ENCODE measurements at regions not wholly inside any gene's neighbourhood (a gene's known extent, or its start where the extent isn't known, plus 50 kb on each side); places are given as distances from the start of the nearest gene placed in this dataset.

GRCh38 chr1:193730017-193730416 is 543.6 kb upstream of the B3GALT2 start:
- Histone ChIP-seq H3K27me3 (ENCODE audit: control insufficient read depth, low read length) (no peaks in the 10 kb centered on the region), H3K4me2 (ENCODE audit: low read length) (no peak overlapping the region), H3K36me3 (ENCODE audit: control insufficient read depth, low read length) (no peaks in the 10 kb centered on the region), H3K79me2 (ENCODE audit: control insufficient read depth, low read length) (no peaks in the 10 kb centered on the region), H4K20me1 (ENCODE audit: control insufficient read depth, insufficient read depth, low read depth, low read length) (no peaks in the 10 kb centered on the region), H3F3A (ENCODE audit: control insufficient read depth, insufficient read depth) (no peaks in the 10 kb centered on the region), H3K9me2 (replicated peaks; ENCODE audit: control insufficient read depth, low read length) (no peaks in the 10 kb centered on the region), H3K27ac (ENCODE audit: low read depth, low read length) (no peak overlapping the region), H3K4me1 (ENCODE audit: control insufficient read depth, low read length) (no peaks in the 10 kb centered on the region), H3K4me3 (ENCODE audit: low read length) (no peak overlapping the region), H3K9me3 (ENCODE audit: control insufficient read depth, insufficient read depth, low read length) (no peaks in the 10 kb centered on the region)
- no peak for TF ChIP-seq CTCF (IDR thresholded peaks at IDR 0.05; ENCODE audit: low read depth, low read length, poor library complexity, severe bottlenecking)
- no peak for TF ChIP-seq EZH2phosphoT487 (IDR thresholded peaks at IDR 0.05; ENCODE audit: borderline replicate concordance, low read length)

GRCh38 chr1:193729429-193729828 is 543.0 kb upstream of the B3GALT2 start:
- no peak for TF ChIP-seq CTCF (IDR thresholded peaks at IDR 0.05; ENCODE audit: low read depth, low read length, poor library complexity, severe bottlenecking)
- no peak for TF ChIP-seq EZH2phosphoT487 (IDR thresholded peaks at IDR 0.05; ENCODE audit: borderline replicate concordance, low read length)
- Histone ChIP-seq H3K36me3 (ENCODE audit: control insufficient read depth, low read length) (no peaks in the 10 kb centered on the region), H4K20me1 (ENCODE audit: control insufficient read depth, insufficient read depth, low read depth, low read length) (no peaks in the 10 kb centered on the region), H3K27ac (ENCODE audit: low read depth, low read length) (no peak overlapping the region), H3K9me2 (replicated peaks; ENCODE audit: control insufficient read depth, low read length) (no peaks in the 10 kb centered on the region), H3K79me2 (ENCODE audit: control insufficient read depth, low read length) (no peaks in the 10 kb centered on the region), H3F3A (ENCODE audit: control insufficient read depth, insufficient read depth) (no peaks in the 10 kb centered on the region), H3K27me3 (ENCODE audit: control insufficient read depth, low read length) (no peaks in the 10 kb centered on the region), H3K9me3 (ENCODE audit: control insufficient read depth, insufficient read depth, low read length) (no peaks in the 10 kb centered on the region), H3K4me3 (ENCODE audit: low read length) (no peak overlapping the region), H3K4me1 (ENCODE audit: control insufficient read depth, low read length) (no peaks in the 10 kb centered on the region), H3K4me2 (ENCODE audit: low read length) (no peak overlapping the region)

GRCh38 chr1:193727850-193728249 is 541.4 kb upstream of the B3GALT2 start:
- Histone ChIP-seq H3K4me2 (ENCODE audit: low read length) (no peak overlapping the region), H3K4me1 (ENCODE audit: control insufficient read depth, low read length) (no peaks in the 10 kb centered on the region), H3K36me3 (ENCODE audit: control insufficient read depth, low read length) (no peaks in the 10 kb centered on the region), H3K79me2 (ENCODE audit: control insufficient read depth, low read length) (no peaks in the 10 kb centered on the region), H3K9me3 (ENCODE audit: control insufficient read depth, insufficient read depth, low read length) (no peaks in the 10 kb centered on the region), H3K9me2 (replicated peaks; ENCODE audit: control insufficient read depth, low read length) (no peaks in the 10 kb centered on the region), H3K27ac (ENCODE audit: low read depth, low read length) (no peak overlapping the region), H3K27me3 (ENCODE audit: control insufficient read depth, low read length) (no peaks in the 10 kb centered on the region), H3F3A (ENCODE audit: control insufficient read depth, insufficient read depth) (no peaks in the 10 kb centered on the region), H4K20me1 (ENCODE audit: control insufficient read depth, insufficient read depth, low read depth, low read length) (no peaks in the 10 kb centered on the region), H3K4me3 (ENCODE audit: low read length) (no peak overlapping the region)
- TF ChIP-seq EZH2phosphoT487 (IDR thresholded peaks at IDR 0.05; ENCODE audit: borderline replicate concordance, low read length) (no peak), CTCF (IDR thresholded peaks at IDR 0.05; ENCODE audit: low read depth, low read length, poor library complexity, severe bottlenecking) (no peak)

- no peaks in the 10 kb centered on the region for H3K36me3 ChIP-seq (ENCODE audit: control insufficient read depth, low read length)
- H4K20me1 ChIP-seq (ENCODE audit: control insufficient read depth, insufficient read depth, low read depth, low read length) = no peaks in the 10 kb centered on the region
- H3K27me3 ChIP-seq (ENCODE audit: control insufficient read depth, low read length) = no peaks in the 10 kb centered on the region
- H3K4me2 ChIP-seq (ENCODE audit: low read length) = no peak overlapping the region
- H3K4me1 ChIP-seq (ENCODE audit: control insufficient read depth, low read length) = no peaks in the 10 kb centered on the region
- TF ChIP-seq EZH2phosphoT487 (IDR thresholded peaks at IDR 0.05; ENCODE audit: borderline replicate concordance, low read length) (no peak), CTCF (IDR thresholded peaks at IDR 0.05; ENCODE audit: low read depth, low read length, poor library complexity, severe bottlenecking) (no peak)
- H3K9me2 ChIP-seq (replicated peaks; ENCODE audit: control insufficient read depth, low read length) = no peaks in the 10 kb centered on the region
- no peaks in the 10 kb centered on the region for H3K79me2 ChIP-seq (ENCODE audit: control insufficient read depth, low read length)
- no peaks in the 10 kb centered on the region for H3F3A ChIP-seq (ENCODE audit: control insufficient read depth, insufficient read depth)
- no peak overlapping the region for H3K27ac ChIP-seq (ENCODE audit: low read depth, low read length)
- no peak overlapping the region for H3K4me3 ChIP-seq (ENCODE audit: low read length)
- no peaks in the 10 kb centered on the region for H3K9me3 ChIP-seq (ENCODE audit: control insufficient read depth, insufficient read depth, low read length)
Measured at GRCh38 chr1:193726722-193727121, 540.3 kb upstream of the B3GALT2 start.
